Uterus (tissue), 3 donors: ENCODE measurements at regions not wholly inside any gene's neighbourhood (a gene's known extent, or its start where the extent isn't known, plus 50 kb on each side); places are given as distances from the start of the nearest gene placed in this dataset.
A peak's percentile ranks its signal among the peaks of the same experiment; 100 is the strongest.

Experiments used
- DNase-seq, 2 donors: peaks; one replicate each; pipeline ENCODE4 v3.0.0-alpha.2; 2019 to 2020
- H3K27ac ChIP-seq, 2 donors: fragments of 200-600 bp; sonication (generic); 1 replicate in 1 of 2; 2 replicates in 1 of 2; pipeline ENCODE4 v1.5.1; 2016 to 2018
- H3K27me3 ChIP-seq, 2 donors: fragments of 200-600 bp; sonication (generic); one replicate each; pipeline ENCODE4 v1.5.1; 2018 to 2019; ENCODE audit warnings: control low read depth in 1 of 2
- H3K36me3 ChIP-seq, 2 donors: fragments of 200-600 bp; sonication (generic); one replicate each; pipeline ENCODE4 v1.5.1; 2019; ENCODE audit warnings: control low read depth in 1 of 2
- H3K4me1 ChIP-seq, 2 donors: fragments of 200-600 bp; sonication (generic); one replicate each; pipeline ENCODE4 v1.5.1; 2018 to 2019; ENCODE audit warnings: control low read depth in 1 of 2
- H3K4me3 ChIP-seq, 2 donors: fragments of 200-600 bp; sonication (generic); 1 replicate in 1 of 2; 2 replicates in 1 of 2; pipeline ENCODE4 v1.5.1; 2018 to 2019; ENCODE audit warnings: mild to moderate bottlenecking in 1 of 2
- H3K9me3 ChIP-seq, 2 donors: fragments of 200-600 bp; sonication (generic); one replicate each; pipeline ENCODE4 v1.5.1; 2019; ENCODE audit warnings: control low read depth in 1 of 2
- POLR2A ChIP-seq, 2 donors: fragments of 450-650 bp; IDR thresholded peaks; one replicate each; pipeline ENCODE4 v1.6.1; 2016; ENCODE audit warnings: antibody characterized with exemption in 2 of 2, mild to moderate bottlenecking in 1 of 2, moderate library complexity in 1 of 2
- intact Hi-C: fragments of 100-400 bp; cut with DNase I; formaldehyde crosslinking; loops from one replicate; pipeline ENCODE4 v1.15.1; 2023; ENCODE audit warnings: low total_unique reads
- TF ChIP-seq, protein P1 (sequence below), 4 experiments: fragments of 200-600 bp in 2 of 4; fragments of 450-650 bp in 2 of 4; sonication (generic) in 2 of 4; IDR thresholded peaks; one replicate each; pipeline ENCODE4 v1.5.1; 2016 to 2019; ENCODE audit warnings: antibody characterized with exemption in 4 of 4, mild to moderate bottlenecking in 2 of 4, moderate library complexity in 1 of 4
- donor health status: DM: yes; HTN: yes; CAD: no.

DNA sequence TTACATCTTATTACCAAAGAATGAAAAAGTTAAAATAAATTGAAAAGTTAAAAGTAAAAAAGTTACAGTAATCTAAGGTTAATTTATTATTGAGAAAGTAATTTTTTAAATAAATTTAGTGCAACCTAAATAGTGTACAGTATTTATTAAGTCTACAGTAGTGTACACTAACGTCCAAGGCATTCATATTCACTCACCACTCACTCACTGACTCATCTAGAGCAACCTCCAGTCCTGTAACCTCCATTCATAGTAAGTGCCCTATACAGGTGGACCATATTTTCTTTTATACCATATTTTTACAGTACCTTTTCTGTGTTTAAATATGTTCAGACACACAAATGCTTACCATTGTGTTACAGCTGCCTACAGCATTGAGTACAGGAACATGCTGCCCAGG lies 624.7 kb upstream of the NOX3 start:
- DNase-seq, result no peak
- no peaks in the 10 kb centered on the region for H3K36me3 ChIP-seq
- H3K4me1 ChIP-seq, result no peaks in the 10 kb centered on the region
- no peaks in the 10 kb centered on the region for H3K9me3 ChIP-seq
- H3K27ac ChIP-seq, result no peak overlapping the region
- intact Hi-C loops, result no loop called here
- H3K27me3 ChIP-seq, result no peaks in the 10 kb centered on the region
- no peak for TF ChIP-seq POLR2A (IDR thresholded peaks at IDR 0.05)
- TF ChIP-seq, protein P1, sequence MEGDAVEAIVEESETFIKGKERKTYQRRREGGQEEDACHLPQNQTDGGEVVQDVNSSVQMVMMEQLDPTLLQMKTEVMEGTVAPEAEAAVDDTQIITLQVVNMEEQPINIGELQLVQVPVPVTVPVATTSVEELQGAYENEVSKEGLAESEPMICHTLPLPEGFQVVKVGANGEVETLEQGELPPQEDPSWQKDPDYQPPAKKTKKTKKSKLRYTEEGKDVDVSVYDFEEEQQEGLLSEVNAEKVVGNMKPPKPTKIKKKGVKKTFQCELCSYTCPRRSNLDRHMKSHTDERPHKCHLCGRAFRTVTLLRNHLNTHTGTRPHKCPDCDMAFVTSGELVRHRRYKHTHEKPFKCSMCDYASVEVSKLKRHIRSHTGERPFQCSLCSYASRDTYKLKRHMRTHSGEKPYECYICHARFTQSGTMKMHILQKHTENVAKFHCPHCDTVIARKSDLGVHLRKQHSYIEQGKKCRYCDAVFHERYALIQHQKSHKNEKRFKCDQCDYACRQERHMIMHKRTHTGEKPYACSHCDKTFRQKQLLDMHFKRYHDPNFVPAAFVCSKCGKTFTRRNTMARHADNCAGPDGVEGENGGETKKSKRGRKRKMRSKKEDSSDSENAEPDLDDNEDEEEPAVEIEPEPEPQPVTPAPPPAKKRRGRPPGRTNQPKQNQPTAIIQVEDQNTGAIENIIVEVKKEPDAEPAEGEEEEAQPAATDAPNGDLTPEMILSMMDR (IDR thresholded peaks at IDR 0.05), result no peak
- H3K4me3 ChIP-seq, result no peak overlapping the region

DNA sequence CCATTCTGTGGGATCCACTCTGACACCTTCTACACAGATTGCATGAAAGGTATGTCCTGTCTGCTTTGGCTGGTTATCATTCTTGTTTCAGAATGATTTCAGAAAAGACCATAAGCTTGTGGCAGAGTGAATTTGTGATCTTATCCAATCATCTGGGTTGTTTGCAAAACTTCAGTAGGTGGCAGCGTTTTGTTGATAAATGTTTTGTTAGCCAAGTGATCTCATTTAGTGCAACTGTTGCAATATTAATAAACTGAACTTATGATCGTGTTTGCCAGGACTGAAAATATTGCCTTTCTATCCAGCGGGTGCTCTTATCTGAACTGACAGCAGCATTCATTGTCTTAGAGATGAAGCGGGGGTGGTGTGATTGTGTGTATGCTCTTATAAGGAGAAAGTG lies 613.2 kb upstream of the NOX3 start:
- DNase-seq, result no peak
- Histone ChIP-seq H3K4me3 (no peak overlapping the region), H3K36me3 (no peaks in the 10 kb centered on the region), H3K27ac (no peak overlapping the region), H3K9me3 (no peaks in the 10 kb centered on the region), H3K4me1 (no peaks in the 10 kb centered on the region), H3K27me3 (no peaks in the 10 kb centered on the region)
- intact Hi-C loops, result no loop called here
- TF ChIP-seq POLR2A (IDR thresholded peaks at IDR 0.05), result no peak
- TF ChIP-seq, protein P1 (IDR thresholded peaks at IDR 0.05), result no peak

DNA sequence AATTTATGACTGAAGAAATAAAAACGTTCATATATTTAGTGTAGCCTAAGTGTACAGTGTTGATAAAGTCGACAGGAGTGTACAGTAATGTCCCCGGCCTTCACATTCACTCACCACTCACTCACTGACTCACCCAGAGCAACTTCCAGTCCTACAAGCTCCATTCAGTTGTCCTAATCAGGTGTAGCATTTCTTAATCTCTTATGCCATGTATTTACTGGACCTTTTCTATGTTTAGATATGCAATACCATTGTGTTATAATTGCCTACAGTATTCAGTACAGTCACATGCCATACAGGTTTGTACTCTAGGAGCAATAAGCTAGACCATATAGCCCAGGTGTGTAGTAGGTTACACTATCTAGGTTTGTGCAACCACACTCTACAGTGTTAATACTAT lies 610.2 kb upstream of the NOX3 start:
- TF ChIP-seq, protein P1 (IDR thresholded peaks at IDR 0.05), result no peak
- no peak for TF ChIP-seq POLR2A (IDR thresholded peaks at IDR 0.05)
- H3K36me3 ChIP-seq, result no peaks in the 10 kb centered on the region
- H3K27me3 ChIP-seq, result no peaks in the 10 kb centered on the region
- H3K27ac ChIP-seq, result no peak overlapping the region
- intact Hi-C loops, result no loop called here
- DNase-seq, result no peak
- H3K9me3 ChIP-seq, result no peaks in the 10 kb centered on the region
- no peak overlapping the region for H3K4me3 ChIP-seq
- H3K4me1 ChIP-seq, result no peaks in the 10 kb centered on the region

DNA sequence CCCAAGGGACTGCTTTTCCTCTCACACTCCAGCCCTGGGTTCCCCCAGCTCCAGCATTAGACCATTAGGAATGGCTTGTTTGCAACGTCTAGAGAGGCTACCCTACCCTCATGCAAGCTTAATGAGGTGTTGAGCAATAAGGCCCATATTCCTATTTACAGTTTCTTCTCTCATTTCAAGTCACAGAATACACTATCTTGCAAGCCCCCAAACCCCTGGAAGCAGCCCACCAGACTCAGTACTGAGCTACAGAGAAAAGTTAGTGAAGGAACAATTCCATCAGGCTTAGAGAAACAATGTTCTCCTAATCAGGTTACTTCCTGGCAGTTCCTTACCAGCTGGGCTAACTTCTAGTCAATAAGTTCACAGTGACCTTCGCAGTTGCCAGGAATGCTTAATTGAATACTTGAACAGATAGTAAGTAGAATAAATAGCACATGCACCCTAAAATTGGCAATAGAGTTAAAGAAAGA lies 606.5 kb upstream of the NOX3 start:
- TF ChIP-seq POLR2A (IDR thresholded peaks at IDR 0.05), result no peak
- TF ChIP-seq, protein P1 (IDR thresholded peaks at IDR 0.05), result no peak
- intact Hi-C loops, result no loop called here
- Histone ChIP-seq H3K36me3 (no peaks in the 10 kb centered on the region), H3K27me3 (no peaks in the 10 kb centered on the region), H3K27ac (no peak overlapping the region), H3K4me1 (no peaks in the 10 kb centered on the region), H3K4me3 (no peak overlapping the region), H3K9me3 (no peaks in the 10 kb centered on the region)
- peak in 1 of 2 donors; percentile 35 for DNase-seq

DNA sequence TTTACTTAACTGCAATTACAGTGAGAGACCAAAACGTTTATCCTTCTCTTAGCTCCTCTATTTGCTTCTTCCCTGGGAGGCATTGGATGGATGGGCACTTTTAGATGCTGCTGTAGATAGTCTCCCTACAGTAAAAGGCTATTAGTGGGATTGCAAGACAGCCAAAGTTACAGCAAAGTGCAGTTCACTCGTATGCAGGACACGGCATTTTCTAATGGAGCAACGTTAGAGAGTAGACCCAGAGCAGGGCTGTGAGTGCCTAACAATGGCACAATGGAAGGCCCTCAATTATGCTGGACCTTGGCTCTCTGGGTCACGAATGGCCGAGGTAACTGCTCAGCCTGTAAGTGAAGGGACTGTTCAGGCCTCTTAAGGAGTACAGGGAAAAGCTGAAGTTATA lies 605.8 kb upstream of the NOX3 start:
- H3K36me3 ChIP-seq, result no peaks in the 10 kb centered on the region
- DNase-seq, result no peak
- H3K27ac ChIP-seq, result no peak overlapping the region
- no peaks in the 10 kb centered on the region for H3K9me3 ChIP-seq
- H3K4me1 ChIP-seq, result no peaks in the 10 kb centered on the region
- H3K4me3 ChIP-seq, result no peak overlapping the region
- intact Hi-C loops, result no loop called here
- no peaks in the 10 kb centered on the region for H3K27me3 ChIP-seq
- no peak for TF ChIP-seq POLR2A (IDR thresholded peaks at IDR 0.05)
- TF ChIP-seq, protein P1 (IDR thresholded peaks at IDR 0.05), result no peak
